ENCODE measurements at regions not wholly inside any gene's neighbourhood (a gene's known extent, or its start where the extent isn't known, plus 50 kb on each side); places are given as distances from the start of the nearest gene placed in this dataset.
A peak's percentile ranks its signal among the peaks of the same experiment; 100 is the strongest.

DNA sequence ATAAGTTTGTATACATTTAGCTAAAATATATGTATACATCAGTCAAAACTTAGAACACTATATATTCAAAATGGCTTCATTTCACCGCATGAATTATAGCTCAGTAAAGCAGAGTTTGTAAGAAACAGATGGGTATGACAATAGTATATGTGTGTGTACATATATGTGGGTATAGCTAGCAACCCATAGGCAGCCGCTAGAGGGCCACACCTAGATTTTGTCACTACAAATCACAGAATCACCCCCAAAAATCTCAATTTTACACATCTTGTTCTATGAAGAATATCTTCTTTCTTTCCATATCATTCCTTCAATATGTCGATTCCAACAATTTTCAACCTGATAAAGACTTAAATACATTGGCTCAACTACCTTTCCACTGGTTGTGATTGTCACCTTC lies 357.8 kb upstream of the CCNG1 start:
- peak; percentile 28 for TF ChIP-seq CTCF (IDR thresholded peaks at IDR 0.05; ENCODE audit: low read depth, low read length)
- no peak for TF ChIP-seq POLR2A (IDR thresholded peaks at IDR 0.05; ENCODE audit: extremely low read depth, insufficient read length)
- no peak for TF ChIP-seq MAX (IDR thresholded peaks at IDR 0.05; ENCODE audit: low read depth, low read length)
- no peak for TF ChIP-seq MYC (IDR thresholded peaks at IDR 0.05; ENCODE audit: low read depth, low read length)

All from NB4 (cell line).